Stimulated activated CD4-positive, alpha-beta T cell treated with anti-CD3 and anti-CD28 coated beads, Interleukin-2, amount 100 ng/mL, for 48 hours (primary cell): ENCODE measurements at regions not wholly inside any gene's neighbourhood (a gene's known extent, or its start where the extent isn't known, plus 50 kb on each side); places are given as distances from the start of the nearest gene placed in this dataset.
"Not testable (repeated sequence)": the region's sequence is repeated elsewhere in the genome, so short reads cannot be mapped to it uniquely, and the experiment has no call there.

ENCODE experiments used
- DNase-seq, 2 donors: peaks; one replicate each; pipeline ENCODE4 v3.0.0-alpha.2; 2020

DNA sequence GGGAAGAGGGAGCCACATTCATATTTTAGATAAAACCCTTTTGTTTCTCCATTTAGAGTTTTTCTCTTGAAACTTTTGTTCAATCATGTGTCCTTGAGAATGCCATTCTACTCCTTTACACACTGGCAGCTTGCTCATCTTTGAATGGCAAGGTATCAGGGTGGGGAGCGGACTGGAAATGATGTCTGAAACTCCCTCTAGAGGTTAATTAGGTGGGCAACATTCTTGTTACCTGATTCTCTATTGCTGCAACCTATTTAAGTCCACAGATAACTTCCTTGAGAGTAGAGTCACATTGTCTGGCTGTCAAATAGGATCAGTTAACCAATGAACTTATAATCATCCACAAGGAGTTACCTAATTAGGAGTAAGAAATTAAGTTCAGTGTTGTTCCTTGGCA, 533.6 kb upstream of the API5 start:
- no peak for DNase-seq

DNA sequence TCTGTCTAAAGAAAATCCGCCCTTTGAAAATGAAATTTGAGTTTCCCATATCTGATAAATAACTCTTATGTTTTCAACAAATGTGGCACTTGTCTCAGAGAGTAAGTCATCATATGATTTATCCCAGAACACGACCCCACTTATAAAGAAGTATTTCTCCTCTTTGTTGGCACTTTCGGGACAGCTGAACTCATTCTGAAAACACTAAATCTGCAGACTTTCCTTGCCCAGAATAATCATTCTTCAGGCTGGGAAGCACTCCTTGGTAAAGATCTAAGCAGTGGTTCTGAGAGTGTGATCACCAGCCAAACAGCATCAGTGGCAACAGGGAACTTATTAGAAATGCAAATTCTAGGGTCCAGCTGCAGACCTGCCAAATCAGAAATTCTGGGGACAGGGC, 532.2 kb upstream of the API5 start:
- no peak for DNase-seq

DNA sequence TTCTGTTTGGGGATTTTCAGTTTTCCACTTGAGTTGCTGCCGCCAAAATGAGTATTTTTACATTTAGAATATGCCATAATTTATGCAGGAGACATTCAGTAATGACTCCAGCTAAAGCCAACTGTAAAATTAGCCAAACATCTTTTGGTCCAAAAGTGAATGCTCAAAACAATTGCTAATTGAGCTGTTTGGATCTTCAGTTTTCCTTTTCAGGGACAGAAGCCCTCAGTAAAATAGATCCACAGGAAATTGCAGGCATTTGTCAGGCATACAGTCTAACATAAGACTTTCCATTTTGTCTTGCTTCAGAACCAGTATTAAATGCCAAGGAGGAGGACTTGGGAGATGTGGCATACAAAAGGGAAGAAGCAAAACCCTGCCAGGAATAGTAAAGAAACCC, 524.8 kb upstream of the API5 start:
- no peak for DNase-seq

DNA sequence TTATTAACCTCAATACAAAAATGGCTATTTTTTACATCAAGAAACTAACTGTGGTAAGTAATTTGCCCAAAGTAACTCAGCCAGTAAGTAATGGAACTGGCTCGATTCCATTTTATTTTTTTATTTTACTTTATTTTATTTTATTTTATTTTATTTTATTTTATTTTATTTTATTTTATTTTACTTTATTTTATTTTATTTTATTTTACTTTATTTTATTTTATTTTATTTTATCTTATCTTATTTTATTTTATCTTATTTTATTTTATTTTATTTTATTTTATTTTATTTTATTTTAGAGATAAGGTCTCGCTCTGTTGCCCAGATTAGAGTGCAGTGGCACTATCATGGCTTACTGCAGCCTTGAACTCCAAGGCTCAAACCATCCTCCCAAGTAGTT, 516.3 kb upstream of the API5 start:
- not testable (repeated sequence) for DNase-seq

DNA sequence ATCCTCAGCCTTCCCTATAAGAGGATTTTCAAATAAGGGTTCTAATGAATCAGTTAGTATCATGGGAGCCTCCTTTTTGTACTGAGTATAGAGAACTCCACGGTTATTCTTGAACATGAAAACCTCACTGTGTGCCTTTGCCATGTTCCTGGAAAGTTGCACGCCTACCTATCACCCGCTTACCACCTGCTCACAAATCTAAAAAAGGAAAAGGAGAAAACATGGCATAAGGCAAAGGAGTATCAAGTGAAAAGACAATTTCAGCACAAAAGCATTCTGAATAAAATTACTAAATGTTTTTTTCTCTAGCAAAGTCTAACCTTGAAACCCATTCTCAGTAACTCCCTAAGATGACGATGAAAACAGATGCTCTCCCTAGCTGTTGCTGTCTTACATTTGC, 511.8 kb upstream of the API5 start:
- DNase-seq = no peak

DNA sequence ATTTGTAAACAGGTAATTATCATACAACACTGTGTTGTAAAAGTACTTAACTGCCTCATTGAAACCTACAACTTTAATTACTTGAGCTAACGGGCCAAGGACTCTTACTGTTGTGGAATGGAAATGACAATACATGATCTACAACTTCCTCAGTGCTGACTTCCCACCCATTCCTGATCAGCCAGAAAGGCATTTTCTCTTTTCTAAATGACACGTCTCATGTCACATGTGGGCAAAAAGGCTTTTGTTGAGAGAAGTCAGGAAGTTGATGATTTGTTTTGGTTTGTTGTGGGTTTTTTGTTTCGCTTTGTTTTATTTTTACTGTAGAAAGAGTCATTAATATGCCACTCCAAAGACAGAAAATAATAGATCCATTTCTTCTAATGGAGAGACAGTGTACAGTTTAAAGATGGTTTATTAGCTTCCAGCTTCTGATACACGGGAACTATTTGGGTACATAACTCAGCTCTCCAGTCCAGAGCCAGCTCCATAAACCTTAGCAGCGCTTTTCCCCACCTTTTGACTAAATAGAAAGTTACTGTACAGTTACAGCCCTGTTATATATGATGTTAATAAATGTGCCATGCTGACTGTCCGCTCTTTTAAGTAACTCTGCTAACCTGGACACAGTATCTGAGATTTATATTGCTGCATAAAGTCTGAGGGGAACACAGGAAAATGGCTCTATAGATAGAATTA, 509.4 kb upstream of the API5 start:
- no peak for DNase-seq

DNA sequence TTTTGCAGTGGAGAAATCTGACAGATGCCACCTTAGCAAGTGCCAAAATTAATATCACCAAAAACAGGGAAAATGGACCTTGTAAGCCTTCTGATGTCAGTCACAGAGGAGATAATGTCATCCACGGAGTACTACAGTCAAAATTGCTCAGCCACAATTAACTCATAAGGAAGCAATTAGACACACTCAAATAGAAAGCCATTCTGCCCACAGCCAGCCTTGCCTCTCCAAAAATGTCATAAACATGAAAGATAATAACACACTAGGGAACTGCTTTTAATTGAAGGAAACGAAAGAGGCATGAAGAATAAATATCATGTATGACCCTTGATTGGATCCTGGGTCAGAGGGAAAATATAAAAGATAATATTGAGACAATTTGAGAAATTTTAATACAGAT, 505.6 kb upstream of the API5 start:
- DNase-seq = no peak

DNA sequence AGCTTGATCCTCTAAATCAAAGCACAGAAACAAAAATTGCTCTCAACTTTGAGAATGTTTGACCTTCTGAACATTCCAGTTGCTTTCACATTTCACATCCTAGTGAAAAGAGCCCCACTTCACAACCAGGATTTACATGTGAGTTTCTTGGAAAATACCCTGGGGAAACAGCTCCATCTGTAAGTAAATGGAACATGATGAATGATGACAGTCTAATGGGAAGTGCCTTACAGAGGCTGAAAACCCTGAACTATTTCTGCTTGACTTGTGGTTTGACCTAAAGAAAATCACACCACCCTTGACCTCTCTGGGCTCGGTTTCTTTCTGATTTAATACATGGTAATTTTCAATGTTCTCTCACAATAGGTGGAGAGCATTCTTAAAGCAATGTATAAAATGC, 499.4 kb upstream of the API5 start:
- DNase-seq = no peak

DNA sequence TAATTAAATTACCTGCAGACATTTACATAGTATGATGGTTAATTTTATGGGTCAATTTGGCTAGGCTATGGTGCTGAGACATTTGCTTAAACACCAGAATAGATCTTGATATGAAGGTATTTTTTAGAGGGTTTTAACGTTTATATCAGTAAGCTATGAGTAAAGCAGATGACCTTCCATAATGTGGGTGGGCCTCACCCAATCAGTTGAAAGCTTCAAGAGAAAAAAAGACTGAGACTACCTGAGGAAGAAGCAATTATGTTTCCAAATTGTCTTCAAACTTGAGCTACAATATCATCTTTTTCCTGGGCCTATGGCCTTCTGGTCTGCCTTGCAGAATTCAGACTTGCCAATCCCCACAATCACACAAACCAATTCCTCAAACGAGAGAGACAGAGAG, 498.8 kb upstream of the API5 start:
- DNase-seq = no peak

DNA sequence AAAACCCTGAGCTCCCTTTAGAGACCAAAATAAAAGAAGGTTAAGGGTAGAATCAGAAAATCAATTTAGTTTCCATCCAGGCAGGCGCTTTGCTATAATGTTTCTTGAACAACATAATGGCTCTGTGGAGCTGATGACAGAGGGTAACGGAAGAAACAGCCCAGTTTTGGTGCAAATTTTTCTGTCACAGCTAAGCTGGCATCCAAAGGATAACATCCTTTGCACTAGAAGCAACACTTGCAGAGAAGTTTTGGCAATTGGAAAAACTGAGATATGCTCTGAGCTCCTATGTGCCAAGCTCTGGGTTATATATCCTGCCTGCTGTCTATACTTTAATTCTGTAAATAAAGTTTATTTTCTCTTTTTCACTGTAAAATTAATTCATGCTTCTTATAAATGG, 495.3 kb upstream of the API5 start:
- no peak for DNase-seq

DNA sequence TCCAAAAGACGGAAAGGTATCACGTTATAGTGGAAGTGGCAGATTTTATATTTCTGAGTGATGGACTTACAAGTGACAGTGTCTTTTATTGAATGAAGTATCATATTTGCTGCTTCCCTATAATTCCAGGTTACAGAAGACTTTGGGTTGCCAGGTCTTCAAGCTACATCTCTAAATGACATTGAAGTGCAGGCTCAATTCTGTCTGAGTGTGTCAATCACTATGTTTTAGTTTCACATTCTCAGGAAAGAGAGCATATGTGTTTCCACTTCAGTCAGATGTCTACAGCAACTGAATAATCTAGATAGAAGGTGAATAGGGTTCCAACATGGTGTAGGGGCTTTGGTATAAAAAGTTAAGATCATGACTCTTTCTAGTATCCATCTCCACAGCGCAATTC, 492.7 kb upstream of the API5 start:
- no peak for DNase-seq

DNA sequence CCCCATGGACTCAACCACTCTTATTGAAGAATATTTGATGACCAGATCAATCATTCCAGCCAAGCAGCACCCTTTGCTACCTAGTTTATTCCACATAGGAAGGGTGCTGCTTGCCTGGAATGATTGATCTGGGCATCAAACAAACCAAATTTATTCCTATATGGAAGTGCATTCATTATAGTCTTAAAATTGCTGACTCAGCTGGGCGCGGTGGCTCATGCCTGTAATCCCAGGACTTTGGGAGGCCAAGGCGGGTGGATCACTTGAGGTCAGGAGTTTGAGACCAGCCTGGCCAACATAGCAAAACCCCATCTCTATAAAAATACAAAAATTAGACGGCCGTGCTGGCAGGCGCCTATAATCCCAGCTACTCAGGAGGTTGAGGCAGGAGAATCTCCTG, 489.6 kb upstream of the API5 start:
- not testable (repeated sequence) for DNase-seq

DNA sequence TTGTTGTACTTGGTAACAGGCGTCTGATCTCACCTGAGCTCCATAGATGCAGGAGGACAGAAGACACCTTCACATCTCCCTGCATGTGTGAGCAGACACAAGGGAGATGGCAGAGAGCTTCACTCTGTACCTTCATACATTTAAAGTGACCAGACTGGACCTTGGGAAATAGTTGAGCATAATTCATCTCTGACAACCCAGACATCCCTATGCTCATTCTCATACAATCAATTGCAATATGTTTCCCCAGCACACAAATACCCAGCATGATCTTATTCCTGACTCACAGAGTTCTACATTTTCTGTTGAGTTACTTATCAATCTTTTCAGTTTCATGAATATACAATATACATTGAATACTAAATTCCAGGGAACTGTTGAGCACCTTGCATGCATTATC, 488.2 kb upstream of the API5 start:
- no peak for DNase-seq

DNA sequence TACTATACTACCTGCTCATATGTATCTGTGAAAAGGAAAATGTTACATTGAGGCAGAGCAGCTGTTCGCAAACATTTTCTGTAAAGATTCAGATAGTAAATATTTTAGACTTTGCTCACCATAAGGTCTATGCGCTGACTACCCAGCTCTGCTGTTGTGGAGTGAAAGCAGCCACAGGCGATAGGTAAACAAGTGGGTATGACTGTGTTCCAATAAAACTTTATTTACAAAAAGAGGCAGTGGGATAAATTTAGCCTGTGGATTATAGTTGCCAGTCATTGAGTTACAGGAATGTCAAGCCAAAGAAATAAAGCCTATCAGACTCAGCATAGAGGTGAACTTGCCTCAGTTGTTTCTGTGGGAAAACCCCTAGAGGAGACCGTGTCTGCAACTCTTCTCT, 487.7 kb upstream of the API5 start:
- no peak for DNase-seq

DNA sequence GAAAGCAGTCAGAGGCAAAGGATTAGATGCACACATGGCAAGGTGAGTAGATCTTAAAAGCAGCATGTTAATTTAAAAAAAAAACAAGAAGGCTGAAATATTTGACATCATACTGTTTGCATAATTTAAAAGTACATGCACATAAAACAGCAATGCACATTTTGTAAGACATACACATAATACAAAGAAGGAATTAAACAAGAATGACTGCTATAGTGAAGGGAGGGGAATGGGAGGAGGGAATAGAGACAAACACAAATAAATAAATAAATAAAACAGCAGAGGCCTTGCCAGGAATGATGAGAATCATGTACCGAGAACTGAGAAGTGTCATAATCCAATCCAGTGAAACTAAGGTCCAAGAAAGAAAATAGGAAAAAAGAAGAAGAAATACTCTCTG, 486.2 kb upstream of the API5 start:
- no peak for DNase-seq

DNA sequence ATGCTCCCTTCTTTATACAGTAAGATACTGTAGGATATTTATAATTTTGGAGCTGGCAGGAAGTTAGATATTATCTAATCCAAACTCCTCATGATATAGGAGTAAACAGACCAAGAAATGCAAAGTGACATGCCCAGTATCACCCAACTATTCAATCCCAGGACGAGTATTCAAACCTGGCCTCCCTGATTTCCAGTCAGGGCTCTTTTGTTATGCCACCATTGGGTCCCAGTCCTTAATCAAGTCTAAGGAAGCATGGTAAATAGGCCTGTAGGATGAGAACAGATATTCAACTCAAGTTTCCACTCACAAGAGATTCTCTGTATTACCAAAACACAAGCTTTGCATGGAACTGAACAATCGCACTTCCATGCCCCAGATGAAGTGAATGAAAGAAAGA, 484.0 kb upstream of the API5 start:
- no peak for DNase-seq

DNA sequence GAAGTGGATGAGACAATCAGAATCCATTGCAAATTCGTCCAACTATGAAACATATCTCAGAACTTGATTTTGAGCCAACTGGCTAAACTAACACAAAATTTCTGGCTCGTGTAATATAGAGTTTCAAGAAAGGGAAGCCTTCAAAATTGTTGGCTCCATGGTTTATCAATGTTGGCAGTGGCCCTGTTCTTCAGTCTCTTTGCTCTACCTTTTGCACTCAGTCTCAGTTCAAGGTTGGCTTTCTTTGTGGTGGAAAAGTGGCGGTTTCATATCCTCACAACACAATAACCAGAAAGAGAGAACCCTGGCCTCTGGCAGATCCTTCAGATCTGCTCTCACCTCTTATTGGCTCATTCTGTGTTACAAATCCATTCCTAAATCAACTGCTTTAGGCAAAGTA, 473.8 kb upstream of the API5 start:
- DNase-seq = no peak

DNA sequence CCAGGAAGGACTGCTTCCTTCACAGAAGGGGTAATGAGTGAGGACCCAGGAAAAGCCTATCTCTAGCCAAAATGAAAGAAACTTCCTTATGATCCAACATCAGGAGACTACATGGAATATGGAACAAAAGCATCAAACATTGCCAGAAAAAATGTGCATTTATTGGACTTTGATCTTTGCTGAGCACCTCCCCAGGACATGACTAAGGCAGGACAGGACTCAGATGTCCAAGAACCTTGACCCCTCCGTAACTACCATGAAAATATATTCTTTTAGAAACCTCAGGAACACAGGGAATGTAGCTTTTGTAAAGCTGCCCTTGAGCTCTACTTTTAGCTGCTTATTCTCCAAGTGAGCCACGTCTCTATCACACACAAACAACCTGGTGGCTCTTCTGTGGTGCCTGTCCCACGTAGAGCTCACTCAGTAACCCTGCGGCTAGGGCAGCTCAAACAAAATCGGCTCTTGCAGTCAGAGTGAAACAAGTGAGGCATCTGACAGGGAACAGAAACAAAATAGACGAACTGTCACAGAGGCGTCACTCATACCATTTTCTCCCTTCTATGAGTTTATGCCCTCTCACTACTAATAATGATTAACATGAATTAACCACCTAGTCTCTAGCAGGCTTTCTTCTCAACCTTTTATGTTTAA, 471.5 kb upstream of the API5 start:
- no peak for DNase-seq

DNA sequence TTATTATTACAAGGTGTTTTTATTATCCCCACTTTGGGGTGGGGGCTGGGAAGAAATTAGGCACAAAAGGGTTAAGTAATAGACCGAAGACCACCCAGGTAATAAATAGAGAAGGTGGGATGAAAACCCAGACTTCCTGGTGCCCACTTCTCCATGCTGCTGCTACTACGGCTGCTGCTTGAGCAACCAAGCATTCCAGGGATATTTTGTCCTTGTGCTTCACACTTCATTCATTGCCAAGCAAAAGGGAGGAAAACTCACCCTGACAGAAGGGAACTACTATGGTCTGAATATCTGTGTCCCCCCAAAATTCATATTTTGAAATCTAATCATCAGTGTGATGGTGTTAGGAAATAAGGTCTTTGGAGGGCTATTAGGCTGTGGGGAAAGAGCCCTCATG, 470.9 kb upstream of the API5 start:
- no peak for DNase-seq

DNA sequence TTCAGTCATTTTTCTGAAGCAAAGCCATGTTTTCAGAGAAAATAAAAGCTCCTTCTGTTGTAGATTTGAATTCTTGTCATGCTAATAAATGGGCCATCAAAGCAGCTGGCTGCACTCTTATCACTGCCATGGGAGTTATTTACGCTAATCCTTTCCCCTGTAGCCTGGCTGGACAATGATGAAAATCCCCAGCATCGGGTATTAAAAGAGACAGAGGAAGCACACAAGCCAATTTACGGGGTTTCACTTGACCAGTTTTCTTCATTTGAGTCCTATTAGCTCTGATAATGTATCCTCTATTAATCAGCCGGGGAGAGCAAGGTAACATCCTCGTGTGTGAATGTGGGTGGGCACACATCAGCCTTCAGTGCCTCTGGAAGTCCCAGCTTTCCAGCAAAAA, 470.2 kb upstream of the API5 start:
- DNase-seq = no peak

DNA sequence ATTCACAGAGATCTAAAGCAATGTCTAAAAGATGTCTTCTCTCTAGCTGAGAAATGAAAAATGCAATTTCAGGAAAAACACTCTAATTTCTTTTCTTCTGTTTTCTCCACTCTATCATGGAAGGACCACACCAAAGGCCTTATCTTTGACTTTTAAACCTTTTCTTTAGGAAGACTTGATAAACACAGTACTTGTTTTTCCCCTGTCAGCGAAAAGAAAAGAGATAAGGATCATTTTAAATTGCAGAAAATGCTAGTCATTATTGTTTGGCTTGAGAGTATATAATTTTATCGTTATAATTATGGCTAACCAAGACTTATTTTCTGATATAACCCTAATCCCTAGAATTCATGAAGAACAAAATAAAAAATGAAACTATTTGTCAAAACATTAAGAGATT, 462.4 kb upstream of the API5 start:
- no peak for DNase-seq

DNA sequence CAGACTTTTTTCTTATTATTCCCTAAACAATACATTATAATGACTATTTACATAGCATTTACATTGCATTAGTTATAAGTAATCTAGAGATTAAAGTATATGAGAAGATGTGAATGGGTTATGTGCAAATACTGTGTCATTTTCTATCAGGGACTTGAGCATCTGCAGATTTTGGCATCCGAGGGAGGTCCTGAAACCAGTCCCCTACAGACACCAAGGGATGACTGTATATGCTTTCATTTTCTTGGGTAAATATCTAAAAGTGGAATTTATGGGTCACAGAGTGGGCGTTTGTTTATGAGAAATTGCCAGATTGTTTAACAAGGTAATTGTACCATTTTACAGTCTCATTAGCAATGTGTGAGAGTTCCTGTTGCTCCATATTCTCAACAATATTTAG, 454.5 kb upstream of the API5 start:
- DNase-seq = no peak

DNA sequence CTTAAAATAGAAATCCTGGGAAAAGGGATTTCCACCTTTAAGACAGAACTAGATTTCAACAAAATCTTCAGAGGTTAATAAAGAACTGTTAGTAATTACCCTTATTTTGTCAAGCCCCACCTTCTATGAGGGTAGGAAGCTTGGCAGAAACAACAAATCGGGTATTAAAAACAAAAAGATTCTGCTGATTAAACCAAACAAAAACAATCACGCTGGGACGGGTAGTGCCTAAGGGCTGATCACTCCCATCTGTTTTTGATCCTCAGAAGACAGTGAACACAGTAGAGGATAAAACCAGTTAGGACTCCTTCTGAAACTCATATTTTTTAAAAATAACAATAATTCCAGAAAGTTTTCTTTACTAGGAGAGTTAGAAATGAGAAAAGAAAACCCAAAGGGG, 441.3 kb upstream of the API5 start:
- DNase-seq = no peak

DNA sequence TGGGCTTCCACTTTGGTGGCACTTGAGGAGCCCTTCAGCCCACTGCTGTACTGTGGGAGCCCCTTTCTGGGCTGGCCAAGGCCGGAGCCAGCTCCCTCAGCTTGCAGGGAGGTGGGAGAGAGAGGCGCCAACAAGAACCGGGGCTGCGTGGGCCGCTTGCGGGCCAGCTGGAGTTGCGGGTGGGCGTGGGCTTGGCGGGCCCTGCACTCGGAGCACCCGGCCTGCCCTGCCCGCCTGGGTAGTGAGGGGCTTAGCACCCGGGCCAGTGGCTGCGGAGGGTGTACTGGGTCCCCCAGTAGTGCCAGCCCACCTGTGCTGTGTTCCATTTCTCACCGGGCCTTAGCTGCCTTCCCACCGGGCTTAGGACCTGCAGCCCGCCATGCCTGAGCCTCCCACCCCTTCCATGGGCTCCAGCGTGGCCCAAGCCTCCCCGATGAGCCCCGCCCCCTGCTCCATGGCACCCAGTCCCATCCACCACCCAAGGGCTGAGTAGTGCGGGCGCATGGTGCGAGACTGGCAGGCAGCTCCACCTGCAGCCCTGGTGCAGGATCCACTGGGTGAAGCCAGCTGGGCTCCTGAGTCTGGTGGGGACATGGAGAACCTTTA, 437.9 kb upstream of the API5 start:
- not testable (repeated sequence) for DNase-seq

DNA sequence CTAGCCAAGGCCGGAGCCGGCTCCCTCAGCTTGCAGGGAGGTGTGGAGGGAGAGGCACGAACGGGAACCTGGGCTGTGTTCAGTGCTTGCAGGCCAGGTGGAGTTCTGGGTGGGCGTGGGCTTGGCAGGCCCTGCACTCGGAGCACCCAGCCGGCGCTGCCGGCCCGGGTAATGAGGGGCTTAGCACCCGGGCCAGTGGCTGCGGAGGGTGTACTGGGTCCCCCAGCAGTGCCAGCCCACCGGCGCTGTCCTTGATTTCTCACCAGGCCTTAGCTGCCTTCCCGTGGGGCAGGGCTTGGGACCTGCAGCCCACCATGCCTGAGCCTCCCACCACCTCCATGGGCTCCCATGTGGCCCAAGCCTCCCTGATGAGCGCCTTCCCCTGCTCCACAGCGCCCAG, 430.5 kb upstream of the API5 start:
- DNase-seq = not testable (repeated sequence)
